HCT116 (cell line): ENCODE measurements at regions not wholly inside any gene's neighbourhood (a gene's known extent, or its start where the extent isn't known, plus 50 kb on each side); places are given as distances from the start of the nearest gene placed in this dataset.

Source experiments
- CEBPB ChIP-seq: IDR thresholded peaks from 2 replicates; pipeline ENCODE4 v1.6.1; 2012; ENCODE audit warnings: low read depth
- ELF1 ChIP-seq: IDR thresholded peaks from 2 replicates; pipeline ENCODE4 v1.6.1; 2012; ENCODE audit warnings: low read depth, borderline replicate concordance
- TF ChIP-seq, protein P1 (sequence below), 3 experiments: fragments of 200-600 bp in 1 of 3; sonication (generic) in 1 of 3; IDR thresholded peaks in 2 of 3; conservative IDR thresholded peaks in 1 of 3; 2 replicates each; pipeline ENCODE4 v1.5.1; 2012 to 2017; ENCODE audit warnings: low read depth in 2 of 3, low read length in 2 of 3, antibody characterized with exemption in 1 of 3, borderline replicate concordance in 1 of 3, control low read depth in 1 of 3, mild to moderate bottlenecking in 1 of 3, mixed read lengths in 1 of 3, mixed run types in 1 of 3, moderate library complexity in 1 of 3; ENCODE audit not compliant: insufficient read depth in 1 of 3

DNA sequence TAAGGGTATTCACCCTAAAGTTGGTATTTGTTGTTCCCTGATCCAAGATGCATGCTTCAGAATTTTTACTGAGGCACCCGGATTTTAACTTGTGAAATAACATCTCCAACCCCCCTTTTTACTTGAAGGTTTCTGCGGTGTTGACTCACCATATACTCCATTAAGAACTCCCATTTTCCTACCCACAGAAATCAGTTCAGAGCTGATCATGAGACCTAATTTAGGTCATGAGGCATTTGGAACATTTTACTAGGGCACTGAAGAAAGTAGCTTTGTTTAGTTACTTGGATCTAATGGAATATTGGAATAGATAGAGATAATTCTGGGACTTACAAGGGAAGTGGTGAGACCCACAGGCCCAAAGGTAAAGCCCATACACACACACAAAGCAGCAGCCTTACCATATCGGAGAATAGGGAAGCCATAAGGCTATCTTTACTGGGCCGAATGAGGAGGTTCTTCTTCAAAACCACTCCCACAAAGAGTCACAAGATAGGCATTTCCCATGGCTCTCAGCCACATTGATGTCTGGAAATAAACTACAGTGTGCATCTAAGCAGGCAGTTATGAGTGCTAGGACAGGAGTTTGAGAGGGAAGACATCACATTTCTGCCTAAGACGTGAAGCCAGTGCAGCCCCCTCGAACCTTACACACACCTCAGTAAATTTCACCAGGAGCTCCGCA is 681.0 kb upstream of the LRRTM4 start:
- TF ChIP-seq ELF1, result no peak
- TF ChIP-seq, protein P1, sequence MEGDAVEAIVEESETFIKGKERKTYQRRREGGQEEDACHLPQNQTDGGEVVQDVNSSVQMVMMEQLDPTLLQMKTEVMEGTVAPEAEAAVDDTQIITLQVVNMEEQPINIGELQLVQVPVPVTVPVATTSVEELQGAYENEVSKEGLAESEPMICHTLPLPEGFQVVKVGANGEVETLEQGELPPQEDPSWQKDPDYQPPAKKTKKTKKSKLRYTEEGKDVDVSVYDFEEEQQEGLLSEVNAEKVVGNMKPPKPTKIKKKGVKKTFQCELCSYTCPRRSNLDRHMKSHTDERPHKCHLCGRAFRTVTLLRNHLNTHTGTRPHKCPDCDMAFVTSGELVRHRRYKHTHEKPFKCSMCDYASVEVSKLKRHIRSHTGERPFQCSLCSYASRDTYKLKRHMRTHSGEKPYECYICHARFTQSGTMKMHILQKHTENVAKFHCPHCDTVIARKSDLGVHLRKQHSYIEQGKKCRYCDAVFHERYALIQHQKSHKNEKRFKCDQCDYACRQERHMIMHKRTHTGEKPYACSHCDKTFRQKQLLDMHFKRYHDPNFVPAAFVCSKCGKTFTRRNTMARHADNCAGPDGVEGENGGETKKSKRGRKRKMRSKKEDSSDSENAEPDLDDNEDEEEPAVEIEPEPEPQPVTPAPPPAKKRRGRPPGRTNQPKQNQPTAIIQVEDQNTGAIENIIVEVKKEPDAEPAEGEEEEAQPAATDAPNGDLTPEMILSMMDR (IDR thresholded peaks at IDR 0.05 in 2 of 3, conservative IDR thresholded peaks at IDR 0.05 in 1 of 3; ENCODE audit: borderline replicate concordance in 1 of 3, insufficient read depth in 1 of 3, low read depth in 2 of 3, low read length in 2 of 3), result no peak
- no peak for TF ChIP-seq CEBPB
